ENCODE measurements at regions not wholly inside any gene's neighbourhood (a gene's known extent, or its start where the extent isn't known, plus 50 kb on each side); places are given as distances from the start of the nearest gene placed in this dataset.
"Not testable (repeated sequence)": the region's sequence is repeated elsewhere in the genome, so short reads cannot be mapped to it uniquely, and the experiment has no call there.

- no peak for TF ChIP-seq CTCF (IDR thresholded peaks at IDR 0.05; ENCODE audit: insufficient read depth, missing control alignments)
- no peak for FAIRE-seq
These were observed 886.4 kb downstream of the DNAJB9 start for GRCh38 chr7:109456116-109456515.

DNA sequence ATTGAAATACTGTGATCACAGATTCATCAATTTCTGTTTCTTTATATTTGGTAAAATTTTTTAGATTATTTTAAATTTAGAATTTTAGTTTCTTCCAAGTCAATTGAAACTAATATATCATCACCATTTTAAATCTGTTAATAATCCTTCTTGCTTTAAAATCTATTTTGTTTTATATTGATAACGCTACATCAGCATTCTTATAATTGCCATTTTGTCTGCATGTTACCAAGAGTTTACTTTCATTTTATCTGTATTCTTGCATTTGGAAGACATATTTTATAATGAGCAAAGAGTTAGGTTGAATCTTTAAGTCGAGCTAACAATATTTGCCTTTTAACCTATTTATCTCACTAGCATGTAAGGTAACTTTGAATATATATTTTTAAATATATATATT, 890.6 kb downstream of the DNAJB9 start:
- TF ChIP-seq CTCF (IDR thresholded peaks at IDR 0.05; ENCODE audit: insufficient read depth, missing control alignments): no peak
- no peak for FAIRE-seq
- no peak for DNase-seq (ENCODE audit: insufficient read length, low spot score)

More at GRCh38 chr7:109456116-109456515, 886.4 kb downstream of the DNAJB9 start:
- no peak for DNase-seq (ENCODE audit: insufficient read length, low spot score)

GRCh38 chr7:109462171-109462570, 892.5 kb downstream of the DNAJB9 start:
- FAIRE-seq (no peak), DNase-seq (ENCODE audit: insufficient read length, low spot score) (no peak)
- TF ChIP-seq CTCF (IDR thresholded peaks at IDR 0.05; ENCODE audit: insufficient read depth, missing control alignments): no peak

DNA sequence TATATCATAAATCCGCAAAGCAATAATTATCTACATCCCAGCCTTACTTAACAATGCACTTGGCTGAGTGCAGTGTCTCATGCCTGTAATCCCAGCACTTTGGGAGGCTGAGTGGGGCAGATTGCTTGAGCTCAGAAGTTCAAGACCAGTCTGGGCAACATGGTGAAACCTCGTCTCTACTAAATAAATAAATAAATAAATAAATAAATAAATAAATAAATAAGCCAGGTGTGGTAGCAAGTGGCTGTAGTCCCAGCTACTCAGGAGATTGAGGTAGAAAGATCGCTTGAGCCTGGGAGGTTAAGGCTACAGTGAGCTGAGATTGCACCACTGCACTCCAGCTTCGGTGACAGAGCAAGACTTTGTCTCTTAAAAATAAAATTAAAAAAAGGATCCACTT, 898.1 kb downstream of the DNAJB9 start:
- not testable (repeated sequence) for DNase-seq (ENCODE audit: insufficient read length, low spot score); FAIRE-seq

GRCh38 chr7:109473172-109473571, 903.5 kb downstream of the DNAJB9 start:
- TF ChIP-seq CTCF (IDR thresholded peaks at IDR 0.05; ENCODE audit: insufficient read depth, missing control alignments): no peak
- FAIRE-seq (no peak), DNase-seq (ENCODE audit: insufficient read length, low spot score) (no peak)

DNA sequence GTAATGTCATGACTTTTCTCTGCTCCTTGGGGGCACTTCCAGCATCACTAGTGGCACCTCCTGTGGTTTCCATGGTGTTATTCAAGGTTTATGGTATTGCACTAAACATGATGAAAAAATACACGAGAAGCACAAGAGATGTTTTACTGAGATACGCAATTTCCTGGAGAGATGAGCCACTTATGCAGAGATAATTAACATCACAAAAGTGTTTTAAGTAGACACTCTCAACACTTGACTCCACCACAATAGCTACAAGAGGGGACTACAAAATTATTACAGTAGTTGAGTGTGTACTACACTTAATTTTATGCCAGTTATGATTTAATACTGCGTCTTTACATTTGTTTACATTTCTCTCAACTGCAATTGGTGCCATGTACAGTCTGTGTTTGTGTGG, 906.7 kb downstream of the DNAJB9 start:
- TF ChIP-seq CTCF (IDR thresholded peaks at IDR 0.05; ENCODE audit: insufficient read depth, missing control alignments): no peak
- DNase-seq (ENCODE audit: insufficient read length, low spot score): no peak
- no peak for FAIRE-seq

- FAIRE-seq: no peak
- DNase-seq (ENCODE audit: insufficient read length, low spot score): no peak
- peak; percentile 44 for TF ChIP-seq CTCF (IDR thresholded peaks at IDR 0.05; ENCODE audit: insufficient read depth, missing control alignments)
These were observed 909.7 kb downstream of the DNAJB9 start for GRCh38 chr7:109479388-109479787.

DNA sequence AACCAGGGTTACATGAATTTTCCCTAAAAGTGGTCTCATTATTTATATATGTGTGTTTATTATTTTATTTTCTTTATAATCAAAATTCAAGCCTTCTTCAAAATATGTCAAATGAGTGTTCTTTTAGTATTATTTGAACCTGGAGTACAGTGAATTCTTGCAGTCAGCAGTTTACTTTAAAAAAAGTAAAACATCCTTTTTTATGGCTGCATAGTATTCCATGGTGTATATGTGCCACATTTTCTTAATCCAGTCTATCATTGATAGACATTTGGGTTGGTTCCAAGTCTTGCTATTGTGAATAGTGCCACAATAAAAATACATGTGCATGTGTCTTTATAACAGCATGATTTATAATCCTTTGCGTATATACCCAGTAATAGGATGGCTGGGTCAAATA, 920.9 kb downstream of the DNAJB9 start:
- DNase-seq (ENCODE audit: insufficient read length, low spot score); FAIRE-seq: not testable (repeated sequence)
